HEK293 (cell line): ENCODE measurements at regions not wholly inside any gene's neighbourhood (a gene's known extent, or its start where the extent isn't known, plus 50 kb on each side); places are given as distances from the start of the nearest gene placed in this dataset.

Experiments used
- SP2 ChIP-seq: fragments of 450-650 bp; formaldehyde crosslinking; IDR thresholded peaks from 2 replicates; pipeline ENCODE4 v1.5.1; 2016; ENCODE audit warnings: missing biosample characterization, missing genetic modification characterization
- ZNF114 ChIP-seq: fragments of 450-650 bp; formaldehyde crosslinking; IDR thresholded peaks from 2 replicates; pipeline ENCODE4 v1.5.0; 2017; ENCODE audit warnings: missing biosample characterization, missing genetic modification characterization
- ZNF239 ChIP-seq: fragments of 450-650 bp; formaldehyde crosslinking; IDR thresholded peaks from 2 replicates; pipeline ENCODE4 v1.5.1; 2016; ENCODE audit warnings: missing biosample characterization, missing genetic modification characterization
- ZNF350 ChIP-seq: fragments of 450-650 bp; formaldehyde crosslinking; IDR thresholded peaks from 2 replicates; pipeline ENCODE4 v1.5.0; 2017; ENCODE audit warnings: missing biosample characterization, mild to moderate bottlenecking, missing genetic modification characterization
- ZNF514 ChIP-seq: fragments of 450-650 bp; formaldehyde crosslinking; IDR thresholded peaks from 2 replicates; pipeline ENCODE4 v1.5.1; 2016; ENCODE audit warnings: missing biosample characterization, missing genetic modification characterization
- ZNF624 ChIP-seq: fragments of 450-650 bp; formaldehyde crosslinking; IDR thresholded peaks from 2 replicates; pipeline ENCODE4 v1.5.1; 2017; ENCODE audit warnings: missing biosample characterization, missing genetic modification characterization
- TF ChIP-seq, protein P1 (sequence below): fragments of 450-650 bp; formaldehyde crosslinking; IDR thresholded peaks from 2 replicates; pipeline ENCODE4 v1.5.1; 2016; ENCODE audit warnings: missing biosample characterization, missing genetic modification characterization
- TF ChIP-seq, protein P2 (sequence below): fragments of 450-650 bp; formaldehyde crosslinking; IDR thresholded peaks from 2 replicates; pipeline ENCODE4 v1.5.1; 2017; ENCODE audit warnings: missing biosample characterization, missing genetic modification characterization
- TF ChIP-seq, protein P3 (sequence below): fragments of 450-650 bp; formaldehyde crosslinking; IDR thresholded peaks from 2 replicates; pipeline ENCODE4 v1.5.1; 2017; ENCODE audit warnings: missing biosample characterization, missing genetic modification characterization
- TF ChIP-seq, protein P4 (sequence below): fragments of 450-650 bp; formaldehyde crosslinking; IDR thresholded peaks from 2 replicates; pipeline ENCODE4 v1.5.1; 2016; ENCODE audit warnings: missing biosample characterization, missing genetic modification characterization
- TF ChIP-seq, protein P5 (sequence below): fragments of 450-650 bp; formaldehyde crosslinking; IDR thresholded peaks from 2 replicates; pipeline ENCODE4 v1.5.1; 2016; ENCODE audit warnings: missing biosample characterization, missing genetic modification characterization
- TF ChIP-seq, protein P6 (sequence below): fragments of 450-650 bp; formaldehyde crosslinking; IDR thresholded peaks from 2 replicates; pipeline ENCODE4 v1.5.1; 2016; ENCODE audit warnings: missing biosample characterization, missing genetic modification characterization, borderline replicate concordance

DNA sequence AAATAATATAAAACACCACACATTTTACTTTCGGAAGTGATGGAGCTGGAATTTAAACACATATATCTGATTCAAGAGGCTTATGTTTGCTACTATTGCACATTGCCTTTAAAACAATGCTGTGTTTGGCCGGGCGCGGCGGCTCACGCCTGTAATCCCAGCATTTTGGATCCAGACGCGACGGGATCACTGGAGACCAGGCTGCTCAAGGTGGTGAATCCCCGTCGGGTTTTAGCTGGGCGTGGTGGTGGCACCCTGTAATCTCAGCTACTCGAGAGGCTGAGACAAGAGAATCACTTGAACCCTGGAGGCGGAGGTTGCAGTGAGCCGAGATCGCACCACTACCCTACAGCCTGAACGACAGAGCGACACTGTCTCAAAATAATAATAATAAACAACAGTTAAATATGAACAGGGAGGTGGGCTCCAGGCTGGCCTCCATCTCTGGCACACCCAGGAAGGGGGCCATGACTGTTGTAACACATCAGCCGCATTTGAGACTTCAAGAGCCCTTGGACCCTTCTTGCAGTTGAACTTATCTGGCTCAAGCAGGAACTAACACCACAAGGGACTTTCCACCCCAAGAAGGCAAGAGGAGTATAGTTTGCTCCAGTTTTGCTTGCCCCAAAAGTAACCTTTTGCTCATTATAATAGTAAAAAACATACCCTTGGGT lies 127.1 kb upstream of the ZNF184 start:
- TF ChIP-seq, protein P1, sequence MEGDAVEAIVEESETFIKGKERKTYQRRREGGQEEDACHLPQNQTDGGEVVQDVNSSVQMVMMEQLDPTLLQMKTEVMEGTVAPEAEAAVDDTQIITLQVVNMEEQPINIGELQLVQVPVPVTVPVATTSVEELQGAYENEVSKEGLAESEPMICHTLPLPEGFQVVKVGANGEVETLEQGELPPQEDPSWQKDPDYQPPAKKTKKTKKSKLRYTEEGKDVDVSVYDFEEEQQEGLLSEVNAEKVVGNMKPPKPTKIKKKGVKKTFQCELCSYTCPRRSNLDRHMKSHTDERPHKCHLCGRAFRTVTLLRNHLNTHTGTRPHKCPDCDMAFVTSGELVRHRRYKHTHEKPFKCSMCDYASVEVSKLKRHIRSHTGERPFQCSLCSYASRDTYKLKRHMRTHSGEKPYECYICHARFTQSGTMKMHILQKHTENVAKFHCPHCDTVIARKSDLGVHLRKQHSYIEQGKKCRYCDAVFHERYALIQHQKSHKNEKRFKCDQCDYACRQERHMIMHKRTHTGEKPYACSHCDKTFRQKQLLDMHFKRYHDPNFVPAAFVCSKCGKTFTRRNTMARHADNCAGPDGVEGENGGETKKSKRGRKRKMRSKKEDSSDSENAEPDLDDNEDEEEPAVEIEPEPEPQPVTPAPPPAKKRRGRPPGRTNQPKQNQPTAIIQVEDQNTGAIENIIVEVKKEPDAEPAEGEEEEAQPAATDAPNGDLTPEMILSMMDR (tag by site-specific recombination) = no peak
- TF ChIP-seq, protein P2, sequence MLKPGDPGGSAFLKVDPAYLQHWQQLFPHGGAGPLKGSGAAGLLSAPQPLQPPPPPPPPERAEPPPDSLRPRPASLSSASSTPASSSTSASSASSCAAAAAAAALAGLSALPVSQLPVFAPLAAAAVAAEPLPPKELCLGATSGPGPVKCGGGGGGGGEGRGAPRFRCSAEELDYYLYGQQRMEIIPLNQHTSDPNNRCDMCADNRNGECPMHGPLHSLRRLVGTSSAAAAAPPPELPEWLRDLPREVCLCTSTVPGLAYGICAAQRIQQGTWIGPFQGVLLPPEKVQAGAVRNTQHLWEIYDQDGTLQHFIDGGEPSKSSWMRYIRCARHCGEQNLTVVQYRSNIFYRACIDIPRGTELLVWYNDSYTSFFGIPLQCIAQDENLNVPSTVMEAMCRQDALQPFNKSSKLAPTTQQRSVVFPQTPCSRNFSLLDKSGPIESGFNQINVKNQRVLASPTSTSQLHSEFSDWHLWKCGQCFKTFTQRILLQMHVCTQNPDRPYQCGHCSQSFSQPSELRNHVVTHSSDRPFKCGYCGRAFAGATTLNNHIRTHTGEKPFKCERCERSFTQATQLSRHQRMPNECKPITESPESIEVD (tag by site-specific recombination) = no peak
- TF ChIP-seq, protein P3, sequence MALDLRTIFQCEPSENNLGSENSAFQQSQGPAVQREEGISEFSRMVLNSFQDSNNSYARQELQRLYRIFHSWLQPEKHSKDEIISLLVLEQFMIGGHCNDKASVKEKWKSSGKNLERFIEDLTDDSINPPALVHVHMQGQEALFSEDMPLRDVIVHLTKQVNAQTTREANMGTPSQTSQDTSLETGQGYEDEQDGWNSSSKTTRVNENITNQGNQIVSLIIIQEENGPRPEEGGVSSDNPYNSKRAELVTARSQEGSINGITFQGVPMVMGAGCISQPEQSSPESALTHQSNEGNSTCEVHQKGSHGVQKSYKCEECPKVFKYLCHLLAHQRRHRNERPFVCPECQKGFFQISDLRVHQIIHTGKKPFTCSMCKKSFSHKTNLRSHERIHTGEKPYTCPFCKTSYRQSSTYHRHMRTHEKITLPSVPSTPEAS = no peak
- TF ChIP-seq ZNF624 (tag by site-specific recombination) = no peak
- TF ChIP-seq ZNF350 = no peak
- TF ChIP-seq, protein P4, sequence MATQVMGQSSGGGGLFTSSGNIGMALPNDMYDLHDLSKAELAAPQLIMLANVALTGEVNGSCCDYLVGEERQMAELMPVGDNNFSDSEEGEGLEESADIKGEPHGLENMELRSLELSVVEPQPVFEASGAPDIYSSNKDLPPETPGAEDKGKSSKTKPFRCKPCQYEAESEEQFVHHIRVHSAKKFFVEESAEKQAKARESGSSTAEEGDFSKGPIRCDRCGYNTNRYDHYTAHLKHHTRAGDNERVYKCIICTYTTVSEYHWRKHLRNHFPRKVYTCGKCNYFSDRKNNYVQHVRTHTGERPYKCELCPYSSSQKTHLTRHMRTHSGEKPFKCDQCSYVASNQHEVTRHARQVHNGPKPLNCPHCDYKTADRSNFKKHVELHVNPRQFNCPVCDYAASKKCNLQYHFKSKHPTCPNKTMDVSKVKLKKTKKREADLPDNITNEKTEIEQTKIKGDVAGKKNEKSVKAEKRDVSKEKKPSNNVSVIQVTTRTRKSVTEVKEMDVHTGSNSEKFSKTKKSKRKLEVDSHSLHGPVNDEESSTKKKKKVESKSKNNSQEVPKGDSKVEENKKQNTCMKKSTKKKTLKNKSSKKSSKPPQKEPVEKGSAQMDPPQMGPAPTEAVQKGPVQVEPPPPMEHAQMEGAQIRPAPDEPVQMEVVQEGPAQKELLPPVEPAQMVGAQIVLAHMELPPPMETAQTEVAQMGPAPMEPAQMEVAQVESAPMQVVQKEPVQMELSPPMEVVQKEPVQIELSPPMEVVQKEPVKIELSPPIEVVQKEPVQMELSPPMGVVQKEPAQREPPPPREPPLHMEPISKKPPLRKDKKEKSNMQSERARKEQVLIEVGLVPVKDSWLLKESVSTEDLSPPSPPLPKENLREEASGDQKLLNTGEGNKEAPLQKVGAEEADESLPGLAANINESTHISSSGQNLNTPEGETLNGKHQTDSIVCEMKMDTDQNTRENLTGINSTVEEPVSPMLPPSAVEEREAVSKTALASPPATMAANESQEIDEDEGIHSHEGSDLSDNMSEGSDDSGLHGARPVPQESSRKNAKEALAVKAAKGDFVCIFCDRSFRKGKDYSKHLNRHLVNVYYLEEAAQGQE (tag by site-specific recombination) = no peak
- no peak for TF ChIP-seq ZNF514 (tag by site-specific recombination)
- TF ChIP-seq ZNF114 = no peak
- TF ChIP-seq SP2 (tag by site-specific recombination) = no peak
- no peak for TF ChIP-seq ZNF239 (tag by site-specific recombination)
- TF ChIP-seq, protein P5, sequence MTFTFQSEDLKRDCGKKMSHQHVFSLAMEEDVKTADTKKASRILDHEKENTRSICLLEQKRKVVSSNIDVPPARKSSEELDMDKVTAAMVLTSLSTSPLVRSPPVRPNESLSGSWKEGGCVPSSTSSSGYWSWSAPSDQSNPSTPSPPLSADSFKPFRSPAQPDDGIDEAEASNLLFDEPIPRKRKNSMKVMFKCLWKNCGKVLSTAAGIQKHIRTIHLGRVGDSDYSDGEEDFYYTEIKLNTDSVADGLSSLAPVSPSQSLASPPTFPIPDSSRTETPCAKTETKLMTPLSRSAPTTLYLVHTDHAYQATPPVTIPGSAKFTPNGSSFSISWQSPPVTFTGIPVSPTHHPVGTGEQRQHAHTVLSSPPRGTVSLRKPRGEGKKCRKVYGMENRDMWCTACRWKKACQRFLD (tag by site-specific recombination) = no peak
- TF ChIP-seq, protein P6, sequence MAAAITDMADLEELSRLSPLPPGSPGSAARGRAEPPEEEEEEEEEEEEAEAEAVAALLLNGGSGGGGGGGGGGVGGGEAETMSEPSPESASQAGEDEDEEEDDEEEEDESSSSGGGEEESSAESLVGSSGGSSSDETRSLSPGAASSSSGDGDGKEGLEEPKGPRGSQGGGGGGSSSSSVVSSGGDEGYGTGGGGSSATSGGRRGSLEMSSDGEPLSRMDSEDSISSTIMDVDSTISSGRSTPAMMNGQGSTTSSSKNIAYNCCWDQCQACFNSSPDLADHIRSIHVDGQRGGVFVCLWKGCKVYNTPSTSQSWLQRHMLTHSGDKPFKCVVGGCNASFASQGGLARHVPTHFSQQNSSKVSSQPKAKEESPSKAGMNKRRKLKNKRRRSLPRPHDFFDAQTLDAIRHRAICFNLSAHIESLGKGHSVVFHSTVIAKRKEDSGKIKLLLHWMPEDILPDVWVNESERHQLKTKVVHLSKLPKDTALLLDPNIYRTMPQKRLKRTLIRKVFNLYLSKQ (tag by site-specific recombination) = no peak
